Activated effector memory CD4-positive, alpha-beta T cell treated with Interleukin-2 at 50 U/mL for 16 hours (primary cell): ENCODE measurements at regions not wholly inside any gene's neighbourhood (a gene's known extent, or its start where the extent isn't known, plus 50 kb on each side); places are given as distances from the start of the nearest gene placed in this dataset.
"Not testable (repeated sequence)": the region's sequence is repeated elsewhere in the genome, so short reads cannot be mapped to it uniquely, and the experiment has no call there.

Source experiments
- DNase-seq: peaks from one replicate; pipeline ENCODE4 v3.0.0-alpha.2; 2020

GRCh38 chr21:27380303-27380702 is 413.4 kb upstream of the ADAMTS5 start:
- DNase-seq, result no peak

GRCh38 chr21:27379354-27379753 is 412.5 kb upstream of the ADAMTS5 start:
- no peak for DNase-seq

GRCh38 chr21:27372381-27372780 is 405.5 kb upstream of the ADAMTS5 start:
- no peak for DNase-seq

- no peak for DNase-seq
Observed at GRCh38 chr21:27371975-27372331, 405.1 kb upstream of the ADAMTS5 start.

GRCh38 chr21:27371115-27371974 is 404.5 kb upstream of the ADAMTS5 start:
- DNase-seq, result no peak

GRCh38 chr21:27369978-27370571 is 403.2 kb upstream of the ADAMTS5 start:
- no peak for DNase-seq

GRCh38 chr21:27369234-27369633 is 402.3 kb upstream of the ADAMTS5 start:
- DNase-seq, result no peak

GRCh38 chr21:27366646-27367235 is 399.9 kb upstream of the ADAMTS5 start:
- DNase-seq, result no peak

GRCh38 chr21:27366036-27366435 is 399.1 kb upstream of the ADAMTS5 start:
- DNase-seq, result no peak

GRCh38 chr21:27365394-27365793 is 398.5 kb upstream of the ADAMTS5 start:
- no peak for DNase-seq

- DNase-seq, result no peak
Observed at GRCh38 chr21:27363719-27364477, 397.0 kb upstream of the ADAMTS5 start.

GRCh38 chr21:27362249-27362648 is 395.4 kb upstream of the ADAMTS5 start:
- DNase-seq, result no peak

GRCh38 chr21:27359141-27359540 is 392.3 kb upstream of the ADAMTS5 start:
- no peak for DNase-seq

- DNase-seq, result no peak
Observed at GRCh38 chr21:27352885-27353284, 386.0 kb upstream of the ADAMTS5 start.

GRCh38 chr21:27346041-27346448 is 379.2 kb upstream of the ADAMTS5 start:
- no peak for DNase-seq

- no peak for DNase-seq
Observed at GRCh38 chr21:27339902-27340301, 373.0 kb upstream of the ADAMTS5 start.

GRCh38 chr21:27338007-27338406 is 371.1 kb upstream of the ADAMTS5 start:
- DNase-seq, result not testable (repeated sequence)

- no peak for DNase-seq
Observed at GRCh38 chr21:27333096-27333495, 366.2 kb upstream of the ADAMTS5 start.

GRCh38 chr21:27329255-27329851 is 362.5 kb upstream of the ADAMTS5 start:
- no peak for DNase-seq

GRCh38 chr21:27326301-27326700 is 359.4 kb upstream of the ADAMTS5 start:
- no peak for DNase-seq

GRCh38 chr21:27323331-27323730 is 356.4 kb upstream of the ADAMTS5 start:
- no peak for DNase-seq

- DNase-seq, result no peak
Observed at GRCh38 chr21:27321791-27322190, 354.9 kb upstream of the ADAMTS5 start.

GRCh38 chr21:27320868-27321267 is 354.0 kb upstream of the ADAMTS5 start:
- no peak for DNase-seq
